ENCODE measurements at regions not wholly inside any gene's neighbourhood (a gene's known extent, or its start where the extent isn't known, plus 50 kb on each side); places are given as distances from the start of the nearest gene placed in this dataset.
"Not testable (repeated sequence)": the region's sequence is repeated elsewhere in the genome, so short reads cannot be mapped to it uniquely, and the experiment has no call there.

- Histone ChIP-seq H3K36me3 (ENCODE audit: control insufficient read depth, insufficient read depth, low read length) (no peaks in the 10 kb centered on the region), H3K4me1 (ENCODE audit: control insufficient read depth, insufficient read depth, low read length) (no peaks in the 10 kb centered on the region), H3K9me3 (ENCODE audit: control insufficient read depth, insufficient read depth, low read length) (no peaks in the 10 kb centered on the region), H3K4me3 (ENCODE audit: low read depth, low read length) (no peak overlapping the region), H3K27me3 (ENCODE audit: control insufficient read depth, insufficient read depth, low read length) (no peaks in the 10 kb centered on the region), H3K9ac (ENCODE audit: low read depth, low read length) (no peak overlapping the region)
Measured at GRCh38 chr10:108060246-108060645, 895.7 kb upstream of the SORCS1 start.

DNA sequence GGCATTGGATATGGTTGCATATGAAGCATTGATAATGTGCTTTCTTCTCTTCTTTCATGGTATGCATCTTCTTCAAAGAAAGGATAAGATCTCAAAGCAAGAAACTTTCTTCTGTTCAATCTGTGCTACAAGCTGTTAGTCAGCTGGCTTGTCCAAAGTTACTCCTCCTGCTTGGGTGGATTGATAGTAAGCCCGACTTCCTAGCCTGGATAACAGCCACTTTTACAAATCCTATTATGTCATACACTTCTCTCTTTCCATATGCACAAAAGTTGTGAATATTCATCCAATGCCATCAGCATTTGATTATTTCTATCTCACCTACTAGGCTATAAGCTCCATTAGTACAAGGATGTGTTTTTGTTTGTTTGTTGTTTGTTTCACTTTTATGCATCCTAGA lies 891.0 kb upstream of the SORCS1 start:
- no peak overlapping the region for H3K4me3 ChIP-seq (ENCODE audit: low read depth, low read length)
- H3K36me3 ChIP-seq (ENCODE audit: control insufficient read depth, insufficient read depth, low read length), result no peaks in the 10 kb centered on the region

DNA sequence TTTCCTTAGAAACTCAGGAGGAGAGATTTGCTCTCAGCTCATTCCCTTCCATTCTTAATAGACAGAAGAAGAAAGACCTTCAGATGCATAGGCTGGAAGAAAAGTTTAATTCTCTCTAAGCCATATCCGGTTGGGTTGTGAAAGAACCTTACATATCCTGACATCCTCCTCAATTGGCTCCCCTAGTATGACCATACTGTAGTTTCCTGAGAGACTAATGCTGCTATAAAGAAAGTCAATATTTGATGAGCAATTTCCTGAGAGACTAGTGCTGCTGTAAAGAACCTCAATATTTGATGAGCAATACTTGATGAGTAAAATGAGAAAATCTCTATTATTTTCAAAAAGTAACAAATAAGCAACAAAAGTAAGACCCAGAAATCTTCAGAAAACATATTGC lies 888.5 kb upstream of the SORCS1 start:
- Histone ChIP-seq H3K4me3 (ENCODE audit: low read depth, low read length) (no peak overlapping the region), H3K4me1 (ENCODE audit: control insufficient read depth, insufficient read depth, low read length) (no peaks in the 10 kb centered on the region), H3K36me3 (ENCODE audit: control insufficient read depth, insufficient read depth, low read length) (no peaks in the 10 kb centered on the region), H3K9me3 (ENCODE audit: control insufficient read depth, insufficient read depth, low read length) (no peaks in the 10 kb centered on the region), H3K9ac (ENCODE audit: low read depth, low read length) (no peak overlapping the region), H3K27me3 (ENCODE audit: control insufficient read depth, insufficient read depth, low read length) (no peaks in the 10 kb centered on the region)

More for the DNA sequence above, 891.0 kb upstream of the SORCS1 start:
- Histone ChIP-seq H3K9ac (ENCODE audit: low read depth, low read length) (no peak overlapping the region), H3K27me3 (ENCODE audit: control insufficient read depth, insufficient read depth, low read length) (no peaks in the 10 kb centered on the region), H3K4me1 (ENCODE audit: control insufficient read depth, insufficient read depth, low read length) (no peaks in the 10 kb centered on the region), H3K9me3 (ENCODE audit: control insufficient read depth, insufficient read depth, low read length) (no peaks in the 10 kb centered on the region)

- no peak overlapping the region for H3K9ac ChIP-seq (ENCODE audit: low read depth, low read length)
- no peaks in the 10 kb centered on the region for H3K27me3 ChIP-seq (ENCODE audit: control insufficient read depth, insufficient read depth, low read length)
- no peak overlapping the region for H3K4me3 ChIP-seq (ENCODE audit: low read depth, low read length)
- H3K4me1 ChIP-seq (ENCODE audit: control insufficient read depth, insufficient read depth, low read length), result no peaks in the 10 kb centered on the region
- no peaks in the 10 kb centered on the region for H3K9me3 ChIP-seq (ENCODE audit: control insufficient read depth, insufficient read depth, low read length)
- H3K36me3 ChIP-seq (ENCODE audit: control insufficient read depth, insufficient read depth, low read length), result no peaks in the 10 kb centered on the region
Measured at GRCh38 chr10:108051218-108051617, 886.7 kb upstream of the SORCS1 start.

DNA sequence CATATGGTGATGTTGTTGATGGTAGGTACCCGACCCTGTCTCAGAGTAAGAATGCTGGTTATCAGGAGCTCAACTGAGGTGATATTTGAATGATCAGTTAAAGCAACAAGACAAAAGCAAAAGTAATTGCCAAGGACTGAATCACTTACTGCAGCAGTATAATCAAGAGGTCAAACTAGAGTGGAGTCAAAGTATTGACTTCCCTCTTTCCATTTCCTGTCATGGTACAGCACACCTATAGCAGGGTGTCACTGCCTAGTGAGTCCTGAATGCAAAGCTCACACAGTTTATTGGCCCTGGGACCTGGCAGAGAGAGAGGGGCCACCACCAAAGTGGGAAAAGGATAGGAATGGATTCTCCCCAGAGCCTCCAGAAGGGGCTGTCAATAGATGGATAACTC lies 886.1 kb upstream of the SORCS1 start:
- no peaks in the 10 kb centered on the region for H3K9me3 ChIP-seq (ENCODE audit: control insufficient read depth, insufficient read depth, low read length)
- no peaks in the 10 kb centered on the region for H3K4me1 ChIP-seq (ENCODE audit: control insufficient read depth, insufficient read depth, low read length)
- H3K9ac ChIP-seq (ENCODE audit: low read depth, low read length), result no peak overlapping the region
- no peaks in the 10 kb centered on the region for H3K27me3 ChIP-seq (ENCODE audit: control insufficient read depth, insufficient read depth, low read length)
- H3K4me3 ChIP-seq (ENCODE audit: low read depth, low read length), result no peak overlapping the region
- no peaks in the 10 kb centered on the region for H3K36me3 ChIP-seq (ENCODE audit: control insufficient read depth, insufficient read depth, low read length)

DNA sequence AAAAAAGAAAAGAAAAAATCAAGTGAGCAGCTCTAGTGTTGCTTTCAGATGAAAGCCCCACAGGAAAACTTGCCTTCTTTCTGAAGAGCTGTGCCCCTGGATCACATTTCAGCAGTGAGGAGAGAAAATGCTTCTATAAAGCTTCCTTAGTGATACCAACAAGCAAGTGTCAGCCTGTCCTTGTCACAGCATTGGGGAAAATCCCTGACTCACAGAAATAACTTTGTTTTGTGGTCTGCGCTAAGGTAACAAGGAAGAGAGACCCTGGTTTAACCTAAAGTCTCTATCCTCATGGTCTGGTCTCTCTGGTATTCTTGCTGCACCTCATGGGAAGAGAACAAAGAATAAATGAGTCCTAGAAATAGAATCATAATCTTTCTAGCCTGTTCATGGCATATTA lies 885.2 kb upstream of the SORCS1 start:
- Histone ChIP-seq H3K4me3 (ENCODE audit: low read depth, low read length) (no peak overlapping the region), H3K4me1 (ENCODE audit: control insufficient read depth, insufficient read depth, low read length) (no peaks in the 10 kb centered on the region), H3K27me3 (ENCODE audit: control insufficient read depth, insufficient read depth, low read length) (no peaks in the 10 kb centered on the region), H3K36me3 (ENCODE audit: control insufficient read depth, insufficient read depth, low read length) (no peaks in the 10 kb centered on the region), H3K9ac (ENCODE audit: low read depth, low read length) (no peak overlapping the region), H3K9me3 (ENCODE audit: control insufficient read depth, insufficient read depth, low read length) (no peaks in the 10 kb centered on the region)

DNA sequence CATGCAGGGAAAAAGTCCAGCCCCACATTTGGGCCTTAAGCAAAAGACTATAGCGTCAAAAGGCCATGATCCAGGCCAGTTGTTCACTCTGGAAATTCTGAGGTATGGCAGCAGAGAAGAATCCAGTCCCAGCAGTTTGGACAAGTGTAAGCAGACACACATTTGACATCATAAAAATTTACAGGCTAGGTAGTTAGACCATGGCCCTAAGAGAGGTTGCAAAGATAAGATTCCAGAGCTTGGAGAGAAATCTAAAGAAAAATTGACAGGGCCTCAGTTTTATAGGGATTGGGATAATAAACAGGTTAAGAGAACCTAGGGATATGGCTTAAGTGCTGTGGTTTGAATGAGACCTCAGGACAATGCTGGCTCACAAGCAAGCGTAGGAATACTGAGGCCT lies 884.4 kb upstream of the SORCS1 start:
- Histone ChIP-seq H3K4me3 (ENCODE audit: low read depth, low read length) (no peak overlapping the region), H3K27me3 (ENCODE audit: control insufficient read depth, insufficient read depth, low read length) (no peaks in the 10 kb centered on the region), H3K4me1 (ENCODE audit: control insufficient read depth, insufficient read depth, low read length) (no peaks in the 10 kb centered on the region), H3K9me3 (ENCODE audit: control insufficient read depth, insufficient read depth, low read length) (no peaks in the 10 kb centered on the region), H3K36me3 (ENCODE audit: control insufficient read depth, insufficient read depth, low read length) (no peaks in the 10 kb centered on the region), H3K9ac (ENCODE audit: low read depth, low read length) (no peak overlapping the region)

GRCh38 chr10:108039821-108040584 lies 875.5 kb upstream of the SORCS1 start:
- Histone ChIP-seq H3K27me3 (ENCODE audit: control insufficient read depth, insufficient read depth, low read length) (no peaks in the 10 kb centered on the region), H3K4me1 (ENCODE audit: control insufficient read depth, insufficient read depth, low read length) (no peaks in the 10 kb centered on the region), H3K9ac (ENCODE audit: low read depth, low read length) (no peak overlapping the region), H3K4me3 (ENCODE audit: low read depth, low read length) (no peak overlapping the region), H3K9me3 (ENCODE audit: control insufficient read depth, insufficient read depth, low read length) (peaks cover 6% of the 10 kb centered on the region), H3K36me3 (ENCODE audit: control insufficient read depth, insufficient read depth, low read length) (no peaks in the 10 kb centered on the region)

DNA sequence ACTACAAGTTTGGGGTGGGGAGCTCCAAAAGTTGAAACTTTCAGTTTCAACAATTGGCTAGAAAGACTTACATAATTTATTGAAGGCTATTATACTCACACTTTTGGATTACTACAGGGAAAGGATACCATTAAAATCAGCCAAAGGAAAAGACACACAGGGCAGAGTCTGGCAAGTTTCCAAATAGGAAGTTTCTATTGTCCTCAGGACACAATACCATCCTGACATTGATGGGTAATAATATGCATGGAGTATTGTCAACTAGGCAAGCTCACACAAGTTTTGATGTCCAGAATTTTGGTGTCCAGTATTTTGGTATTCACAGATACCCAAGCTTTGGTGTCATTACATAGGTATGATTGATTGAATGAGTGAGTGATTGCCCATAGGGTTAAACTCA lies 872.6 kb upstream of the SORCS1 start:
- H3K36me3 ChIP-seq (ENCODE audit: control insufficient read depth, insufficient read depth, low read length), result no peaks in the 10 kb centered on the region
- no peaks in the 10 kb centered on the region for H3K27me3 ChIP-seq (ENCODE audit: control insufficient read depth, insufficient read depth, low read length)
- H3K4me1 ChIP-seq (ENCODE audit: control insufficient read depth, insufficient read depth, low read length), result no peaks in the 10 kb centered on the region
- no peak overlapping the region for H3K9ac ChIP-seq (ENCODE audit: low read depth, low read length)
- no peak overlapping the region for H3K4me3 ChIP-seq (ENCODE audit: low read depth, low read length)
- peaks cover 6% of the 10 kb centered on the region for H3K9me3 ChIP-seq (ENCODE audit: control insufficient read depth, insufficient read depth, low read length)

DNA sequence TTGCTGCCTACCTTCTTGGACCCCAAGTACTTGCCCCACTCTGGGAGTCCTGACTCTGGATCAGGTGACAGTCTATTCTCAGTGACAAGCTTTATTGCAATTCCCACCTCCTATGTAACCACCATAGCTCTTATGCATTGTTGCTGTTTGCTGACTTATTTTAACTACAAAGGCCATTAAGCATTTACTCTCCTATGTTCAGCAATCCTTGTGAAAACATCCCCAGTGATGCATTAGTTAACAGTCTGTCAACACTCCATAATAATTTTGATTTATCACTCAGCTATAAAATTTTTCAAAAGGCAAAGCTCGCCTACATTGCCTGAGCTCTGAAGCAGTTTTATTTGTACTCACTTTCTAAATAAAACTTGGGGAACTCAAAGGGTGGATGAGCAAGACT lies 871.8 kb upstream of the SORCS1 start:
- H3K27me3 ChIP-seq (ENCODE audit: control insufficient read depth, insufficient read depth, low read length), result no peaks in the 10 kb centered on the region
- no peak overlapping the region for H3K4me3 ChIP-seq (ENCODE audit: low read depth, low read length)
- H3K36me3 ChIP-seq (ENCODE audit: control insufficient read depth, insufficient read depth, low read length), result no peaks in the 10 kb centered on the region
- H3K4me1 ChIP-seq (ENCODE audit: control insufficient read depth, insufficient read depth, low read length), result no peaks in the 10 kb centered on the region
- no peak overlapping the region for H3K9ac ChIP-seq (ENCODE audit: low read depth, low read length)
- H3K9me3 ChIP-seq (ENCODE audit: control insufficient read depth, insufficient read depth, low read length), result peaks cover 6% of the 10 kb centered on the region

GRCh38 chr10:108034829-108035228 lies 870.3 kb upstream of the SORCS1 start:
- Histone ChIP-seq H3K4me3 (ENCODE audit: low read depth, low read length) (no peak overlapping the region), H3K4me1 (ENCODE audit: control insufficient read depth, insufficient read depth, low read length) (no peaks in the 10 kb centered on the region), H3K9ac (ENCODE audit: low read depth, low read length) (no peak overlapping the region), H3K27me3 (ENCODE audit: control insufficient read depth, insufficient read depth, low read length) (no peaks in the 10 kb centered on the region), H3K9me3 (ENCODE audit: control insufficient read depth, insufficient read depth, low read length) (peaks cover 6% of the 10 kb centered on the region), H3K36me3 (ENCODE audit: control insufficient read depth, insufficient read depth, low read length) (no peaks in the 10 kb centered on the region)

- H3K4me1 ChIP-seq (ENCODE audit: control insufficient read depth, insufficient read depth, low read length); H3K4me3 ChIP-seq (ENCODE audit: low read depth, low read length); H3K9me3 ChIP-seq (ENCODE audit: control insufficient read depth, insufficient read depth, low read length); H3K27me3 ChIP-seq (ENCODE audit: control insufficient read depth, insufficient read depth, low read length); H3K36me3 ChIP-seq (ENCODE audit: control insufficient read depth, insufficient read depth, low read length); H3K9ac ChIP-seq (ENCODE audit: low read depth, low read length): not testable (repeated sequence)
Measured at GRCh38 chr10:108033518-108033917, 869.0 kb upstream of the SORCS1 start.

Data from iPS-15b (cell line).